ENCODE measurements at regions not wholly inside any gene's neighbourhood (a gene's known extent, or its start where the extent isn't known, plus 50 kb on each side); places are given as distances from the start of the nearest gene placed in this dataset.
A peak's percentile ranks its signal among the peaks of the same experiment; 100 is the strongest.

- in situ Hi-C loops (cut with HindIII; ENCODE audit: low sequenced_read_pairs) = no loop called here
- peak; percentile 29 for DNase-seq (ENCODE audit: low spot score)
Measured at GRCh38 chr9:36728651-36729520, 156.2 kb downstream of the MELK start.

- DNase-seq (ENCODE audit: low spot score) = no peak
- in situ Hi-C loops (cut with HindIII; ENCODE audit: low sequenced_read_pairs) = no loop called here
Measured at GRCh38 chr9:36729906-36730305, 157.2 kb downstream of the MELK start.

- DNase-seq (ENCODE audit: low spot score) = no peak
- in situ Hi-C loops (cut with HindIII; ENCODE audit: low sequenced_read_pairs) = no loop called here
Measured at GRCh38 chr9:36730414-36730813, 157.7 kb downstream of the MELK start.

- DNase-seq (ENCODE audit: low spot score) = no peak
- in situ Hi-C loops (cut with HindIII; ENCODE audit: low sequenced_read_pairs) = no loop called here
Measured at GRCh38 chr9:36731068-36731956, 158.6 kb downstream of the MELK start.

GRCh38 chr9:36734737-36735136 is 162.0 kb downstream of the MELK start:
- in situ Hi-C loops (cut with HindIII; ENCODE audit: low sequenced_read_pairs) = no loop called here

GRCh38 chr9:36736648-36737047 is 164.0 kb downstream of the MELK start:
- no peak for DNase-seq (ENCODE audit: low spot score)

More at GRCh38 chr9:36734737-36735136, 162.0 kb downstream of the MELK start:
- no peak for DNase-seq (ENCODE audit: low spot score)

GRCh38 chr9:36738318-36738976 is 165.8 kb downstream of the MELK start:
- in situ Hi-C loops (cut with HindIII; ENCODE audit: low sequenced_read_pairs) = no loop called here
- DNase-seq (ENCODE audit: low spot score) = no peak

More at GRCh38 chr9:36736648-36737047, 164.0 kb downstream of the MELK start:
- in situ Hi-C loops (cut with HindIII; ENCODE audit: low sequenced_read_pairs) = no loop called here

- in situ Hi-C loops (cut with HindIII; ENCODE audit: low sequenced_read_pairs) = no loop called here
- DNase-seq (ENCODE audit: low spot score) = no peak
Measured at GRCh38 chr9:36739373-36740116, 166.8 kb downstream of the MELK start.

- no peak for DNase-seq (ENCODE audit: low spot score)
- in situ Hi-C loops (cut with HindIII; ENCODE audit: low sequenced_read_pairs) = no loop called here
Measured at GRCh38 chr9:36742264-36742663, 169.6 kb downstream of the MELK start.

GRCh38 chr9:36744678-36745077 is 172.0 kb downstream of the MELK start:
- DNase-seq (ENCODE audit: low spot score) = no peak
- in situ Hi-C loops (cut with HindIII; ENCODE audit: low sequenced_read_pairs) = no loop called here

- DNase-seq (ENCODE audit: low spot score) = no peak
- in situ Hi-C loops (cut with HindIII; ENCODE audit: low sequenced_read_pairs) = no loop called here
Measured at GRCh38 chr9:36745977-36746376, 173.3 kb downstream of the MELK start.

- in situ Hi-C loops (cut with HindIII; ENCODE audit: low sequenced_read_pairs) = no loop called here
- no peak for DNase-seq (ENCODE audit: low spot score)
Measured at GRCh38 chr9:36746415-36746814, 173.7 kb downstream of the MELK start.

GRCh38 chr9:36748322-36748899 is 175.7 kb downstream of the MELK start:
- in situ Hi-C loops (cut with HindIII; ENCODE audit: low sequenced_read_pairs) = no loop called here
- DNase-seq (ENCODE audit: low spot score) = no peak

GRCh38 chr9:36749461-36749860 is 176.8 kb downstream of the MELK start:
- no peak for DNase-seq (ENCODE audit: low spot score)
- in situ Hi-C loops (cut with HindIII; ENCODE audit: low sequenced_read_pairs) = no loop called here

GRCh38 chr9:36750630-36751029 is 177.9 kb downstream of the MELK start:
- no peak for DNase-seq (ENCODE audit: low spot score)
- in situ Hi-C loops (cut with HindIII; ENCODE audit: low sequenced_read_pairs) = no loop called here

- in situ Hi-C loops (cut with HindIII; ENCODE audit: low sequenced_read_pairs) = no loop called here
Measured at GRCh38 chr9:36755019-36755418, 182.3 kb downstream of the MELK start.

GRCh38 chr9:36759141-36759540 is 186.4 kb downstream of the MELK start:
- in situ Hi-C loops (cut with HindIII; ENCODE audit: low sequenced_read_pairs) = no loop called here
- DNase-seq (ENCODE audit: low spot score) = no peak

More at GRCh38 chr9:36755019-36755418, 182.3 kb downstream of the MELK start:
- DNase-seq (ENCODE audit: low spot score) = no peak

GRCh38 chr9:36759976-36760375 is 187.3 kb downstream of the MELK start:
- no peak for DNase-seq (ENCODE audit: low spot score)
- in situ Hi-C loops (cut with HindIII; ENCODE audit: low sequenced_read_pairs) = no loop called here
